ENCODE measurements at regions not wholly inside any gene's neighbourhood (a gene's known extent, or its start where the extent isn't known, plus 50 kb on each side); places are given as distances from the start of the nearest gene placed in this dataset.

DNA sequence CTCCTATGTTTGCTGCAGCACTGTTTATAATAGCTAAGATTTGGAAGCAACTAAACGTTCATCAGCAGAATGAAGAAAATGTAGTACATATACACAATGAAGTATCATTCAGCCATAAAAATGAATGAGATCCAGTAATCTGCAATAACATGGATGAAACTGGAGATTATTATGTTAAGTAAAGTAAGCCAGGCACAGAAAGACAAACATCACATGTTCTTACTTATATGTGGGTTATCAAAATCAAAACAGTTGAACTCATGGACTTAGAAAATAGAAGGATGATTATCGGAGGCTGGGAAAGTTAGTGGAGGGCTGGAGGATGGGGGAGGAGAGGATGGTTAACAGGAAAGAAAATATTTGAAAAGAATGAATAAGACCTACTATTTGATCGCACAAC is 1017.6 kb downstream of the KCNT2 start:
- ChIA-PET CTCF (no interaction called here), SMC1A (ENCODE audit: uncharacterized antibody, unreplicated experiment) (no interaction called here), POLR2A (no interaction called here), RAD21 (ENCODE audit: unreplicated experiment) (no interaction called here)
- Histone ChIP-seq H3K4me1 (ENCODE audit: control insufficient read depth, insufficient read depth, low read length) (no peaks in the 10 kb centered on the region), H3K27ac (ENCODE audit: control insufficient read depth, insufficient read depth) (no peak overlapping the region), H2AFZ (ENCODE audit: control insufficient read depth, low read depth, low read length) (no peak overlapping the region), H3K36me3 (ENCODE audit: control insufficient read depth in 2 of 2, insufficient read depth in 2 of 2, low read length in 1 of 2) (no peaks in the 10 kb centered on the region), H4K20me1 (ENCODE audit: control insufficient read depth, insufficient read depth) (no peaks in the 10 kb centered on the region), H3K9ac (ENCODE audit: control insufficient read depth, insufficient read depth, low read length) (no peak overlapping the region), H3K27me3 (replicated peaks in 1 of 2; ENCODE audit: control insufficient read depth in 2 of 2, insufficient read depth in 2 of 2, low read length in 1 of 2) (no peaks in the 10 kb centered on the region), H3K4me3 (no peak overlapping the region), H3K9me3 (replicated peaks; ENCODE audit: control insufficient read depth, insufficient read depth, low read length) (no peaks in the 10 kb centered on the region), H3K4me2 (ENCODE audit: control insufficient read depth, insufficient read depth) (no peak overlapping the region), H3K79me2 (ENCODE audit: control insufficient read depth, insufficient read depth, low read length) (no peaks in the 10 kb centered on the region)
- TF ChIP-seq CREM (IDR thresholded peaks at IDR 0.05; ENCODE audit: low read depth) (no peak), RELB (IDR thresholded peaks at IDR 0.05; ENCODE audit: low read depth) (no peak), MEF2A (IDR thresholded peaks at IDR 0.05; ENCODE audit: insufficient read depth, low read depth, low read length) (no peak), EP300 (IDR thresholded peaks at IDR 0.05; ENCODE audit: borderline replicate concordance in 1 of 2, control insufficient read depth in 1 of 2, low read depth in 2 of 2, low read length in 2 of 2) (no peak), MTA2 (IDR thresholded peaks at IDR 0.05; ENCODE audit: low read depth) (no peak), GABPA (IDR thresholded peaks at IDR 0.05; ENCODE audit: low read depth) (no peak), POLR2AphosphoS2 (IDR thresholded peaks at IDR 0.05; ENCODE audit: low read depth, low read length) (no peak), CEBPB (IDR thresholded peaks at IDR 0.05; ENCODE audit: borderline replicate concordance in 1 of 2, low read depth in 2 of 2, low read length in 2 of 2) (no peak), TAF1 (IDR thresholded peaks at IDR 0.05; ENCODE audit: borderline replicate concordance, low read depth, low read length) (no peak), CHD4 (IDR thresholded peaks at IDR 0.05) (no peak), PML (IDR thresholded peaks at IDR 0.05; ENCODE audit: low read length) (no peak), BCL11A (IDR thresholded peaks at IDR 0.05; ENCODE audit: low read depth, low read length) (no peak), ZNF217 (IDR thresholded peaks at IDR 0.05) (no peak), EED (IDR thresholded peaks at IDR 0.05; ENCODE audit: low read depth) (no peak), JUND (IDR thresholded peaks at IDR 0.05; ENCODE audit: low read depth, low read length) (no peak), RCOR1 (conservative IDR thresholded peaks at IDR 0.05; ENCODE audit: low read depth, low read length) (no peak)
- TF ChIP-seq, protein P1, sequence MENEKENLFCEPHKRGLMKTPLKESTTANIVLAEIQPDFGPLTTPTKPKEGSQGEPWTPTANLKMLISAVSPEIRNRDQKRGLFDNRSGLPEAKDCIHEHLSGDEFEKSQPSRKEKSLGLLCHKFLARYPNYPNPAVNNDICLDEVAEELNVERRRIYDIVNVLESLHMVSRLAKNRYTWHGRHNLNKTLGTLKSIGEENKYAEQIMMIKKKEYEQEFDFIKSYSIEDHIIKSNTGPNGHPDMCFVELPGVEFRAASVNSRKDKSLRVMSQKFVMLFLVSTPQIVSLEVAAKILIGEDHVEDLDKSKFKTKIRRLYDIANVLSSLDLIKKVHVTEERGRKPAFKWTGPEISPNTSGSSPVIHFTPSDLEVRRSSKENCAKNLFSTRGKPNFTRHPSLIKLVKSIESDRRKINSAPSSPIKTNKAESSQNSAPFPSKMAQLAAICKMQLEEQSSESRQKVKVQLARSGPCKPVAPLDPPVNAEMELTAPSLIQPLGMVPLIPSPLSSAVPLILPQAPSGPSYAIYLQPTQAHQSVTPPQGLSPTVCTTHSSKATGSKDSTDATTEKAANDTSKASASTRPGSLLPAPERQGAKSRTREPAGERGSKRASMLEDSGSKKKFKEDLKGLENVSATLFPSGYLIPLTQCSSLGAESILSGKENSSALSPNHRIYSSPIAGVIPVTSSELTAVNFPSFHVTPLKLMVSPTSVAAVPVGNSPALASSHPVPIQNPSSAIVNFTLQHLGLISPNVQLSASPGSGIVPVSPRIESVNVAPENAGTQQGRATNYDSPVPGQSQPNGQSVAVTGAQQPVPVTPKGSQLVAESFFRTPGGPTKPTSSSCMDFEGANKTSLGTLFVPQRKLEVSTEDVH (IDR thresholded peaks at IDR 0.05; ENCODE audit: low read depth, partially characterized antibody), result no peak
- TF ChIP-seq, protein P2, sequence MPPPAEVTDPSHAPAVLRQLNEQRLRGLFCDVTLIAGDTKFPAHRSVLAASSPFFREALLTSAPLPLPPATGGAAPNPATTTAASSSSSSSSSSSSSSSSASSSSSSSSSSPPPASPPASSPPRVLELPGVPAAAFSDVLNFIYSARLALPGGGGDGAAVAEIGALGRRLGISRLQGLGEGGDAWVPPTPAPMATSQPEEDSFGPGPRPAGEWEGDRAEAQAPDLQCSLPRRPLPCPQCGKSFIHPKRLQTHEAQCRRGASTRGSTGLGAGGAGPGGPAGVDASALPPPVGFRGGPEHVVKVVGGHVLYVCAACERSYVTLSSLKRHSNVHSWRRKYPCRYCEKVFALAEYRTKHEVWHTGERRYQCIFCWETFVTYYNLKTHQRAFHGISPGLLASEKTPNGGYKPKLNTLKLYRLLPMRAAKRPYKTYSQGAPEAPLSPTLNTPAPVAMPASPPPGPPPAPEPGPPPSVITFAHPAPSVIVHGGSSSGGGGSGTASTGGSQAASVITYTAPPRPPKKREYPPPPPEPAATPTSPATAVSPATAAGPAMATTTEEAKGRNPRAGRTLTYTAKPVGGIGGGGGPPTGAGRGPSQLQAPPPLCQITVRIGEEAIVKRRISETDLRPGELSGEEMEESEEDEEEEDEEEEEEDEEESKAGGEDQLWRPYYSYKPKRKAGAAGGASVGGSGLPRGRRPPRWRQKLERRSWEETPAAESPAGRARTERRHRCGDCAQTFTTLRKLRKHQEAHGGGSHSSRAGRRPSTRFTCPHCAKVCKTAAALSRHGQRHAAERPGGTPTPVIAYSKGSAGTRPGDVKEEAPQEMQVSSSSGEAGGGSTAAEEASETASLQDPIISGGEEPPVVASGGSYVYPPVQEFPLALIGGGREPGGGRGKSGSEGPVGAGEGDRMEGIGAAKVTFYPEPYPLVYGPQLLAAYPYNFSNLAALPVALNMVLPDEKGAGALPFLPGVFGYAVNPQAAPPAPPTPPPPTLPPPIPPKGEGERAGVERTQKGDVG (CRISPR knock-in tag; IDR thresholded peaks at IDR 0.05), result no peak
- FAIRE-seq (no peak), ATAC-seq (no peak), DNase-seq (ENCODE audit: low read depth, low spot score) (no peak)
- intact Hi-C loops (cut with micrococcal nuclease; ENCODE audit: unreplicated experiment) (no loop called here), in situ Hi-C loops (cut with MboI) (no loop called here)
- no TSS peak for BruUV-seq (replicated peaks)
- WGBS (ENCODE audit: insufficient coverage, insufficient replicate concordance, low lambda C conversion rate, missing lambda C conversion rate), result 56% methylated on average over 3 of the region's 3 CpGs
